Stimulated activated CD8-positive, alpha-beta memory T cell treated with anti-CD3 and anti-CD28 coated beads, Interleukin-4, amount 100 ng/mL, for 24 hours (primary cell): ENCODE measurements at regions not wholly inside any gene's neighbourhood (a gene's known extent, or its start where the extent isn't known, plus 50 kb on each side); places are given as distances from the start of the nearest gene placed in this dataset.
"Not testable (repeated sequence)": the region's sequence is repeated elsewhere in the genome, so short reads cannot be mapped to it uniquely, and the experiment has no call there.

Source experiments
- DNase-seq: peaks from one replicate; pipeline ENCODE4 v3.0.0-alpha.2; 2020; ENCODE audit warnings: low read depth

GRCh38 chr2:235105821-235106359 lies 154.1 kb downstream of the SH3BP4 start:
- DNase-seq: no peak

GRCh38 chr2:235106874-235107639 lies 155.2 kb downstream of the SH3BP4 start:
- DNase-seq: peak; percentile 4

DNA sequence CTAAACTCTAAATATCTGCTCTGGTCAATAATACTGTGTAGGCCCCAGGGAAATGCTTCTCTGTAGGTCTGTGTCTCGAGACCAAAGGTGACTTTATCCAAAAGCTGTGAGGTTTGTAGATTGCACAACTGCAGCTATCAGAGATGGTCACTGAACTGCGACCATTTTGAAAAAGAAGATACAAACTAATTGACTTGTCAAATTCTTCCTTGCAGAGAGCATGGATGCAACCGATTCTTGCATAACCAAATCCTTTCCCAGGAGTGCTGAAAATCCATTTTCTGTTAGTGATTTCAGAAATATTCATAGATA lies 155.8 kb downstream of the SH3BP4 start:
- no peak for DNase-seq

DNA sequence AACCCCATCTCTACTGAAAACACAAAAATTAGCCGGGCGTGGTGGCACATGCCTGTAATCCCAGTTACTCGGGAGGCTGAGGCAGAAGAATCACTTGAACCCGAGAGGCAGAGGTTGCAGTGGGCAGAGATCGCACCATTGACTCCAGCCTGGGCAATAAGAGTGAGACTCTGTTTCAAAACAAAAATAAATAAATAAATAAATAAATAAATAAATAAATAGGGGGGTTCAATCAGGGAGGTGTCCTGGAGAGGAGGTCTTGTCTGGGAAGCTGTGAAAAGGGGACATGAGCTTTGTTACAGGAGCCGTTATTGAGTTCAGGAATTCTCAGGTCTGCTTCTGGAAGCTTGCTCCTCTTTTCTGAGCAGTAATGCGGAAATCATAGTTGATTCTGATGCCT lies 157.7 kb downstream of the SH3BP4 start:
- not testable (repeated sequence) for DNase-seq

GRCh38 chr2:235112365-235112764 lies 160.5 kb downstream of the SH3BP4 start:
- DNase-seq: no peak

DNA sequence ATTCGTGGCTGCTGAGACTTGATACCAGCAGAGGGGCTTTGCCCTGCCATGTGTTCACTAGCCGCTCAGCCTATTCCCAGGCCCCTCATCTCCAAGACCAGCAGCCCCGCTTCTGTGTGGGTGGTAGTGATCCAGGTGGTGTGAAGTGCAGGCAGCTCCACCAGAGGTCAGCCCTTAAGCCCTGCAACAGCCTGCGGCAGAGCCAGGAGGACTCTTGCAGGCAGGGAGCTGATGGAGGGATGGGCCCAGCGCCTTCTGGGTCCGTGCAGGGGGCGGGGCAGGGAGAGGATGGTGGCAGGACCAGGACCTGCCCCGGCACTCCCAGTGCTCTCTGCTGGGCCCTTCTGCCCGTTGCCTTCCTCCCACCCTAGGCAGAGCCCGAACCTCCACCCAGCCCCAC lies 162.0 kb downstream of the SH3BP4 start:
- no peak for DNase-seq

DNA sequence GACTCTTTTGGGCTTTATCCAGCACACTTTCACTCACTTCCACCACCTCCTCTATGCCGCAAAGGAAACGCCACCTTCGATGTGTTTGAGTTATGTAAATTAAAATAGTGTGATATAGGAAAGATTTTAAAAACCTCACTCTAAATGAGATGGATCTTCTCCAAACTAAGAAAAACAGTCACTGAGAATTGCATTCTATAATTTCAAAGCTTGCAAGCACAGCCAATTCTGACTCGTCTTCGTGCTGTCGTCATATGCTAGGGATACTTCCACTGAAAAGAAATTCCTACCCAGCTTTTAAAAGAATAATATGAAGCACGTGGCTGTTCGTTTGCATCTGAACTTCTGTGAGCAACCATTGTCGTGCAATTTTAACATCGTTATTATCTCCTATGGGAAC lies 162.5 kb downstream of the SH3BP4 start:
- DNase-seq: no peak

DNA sequence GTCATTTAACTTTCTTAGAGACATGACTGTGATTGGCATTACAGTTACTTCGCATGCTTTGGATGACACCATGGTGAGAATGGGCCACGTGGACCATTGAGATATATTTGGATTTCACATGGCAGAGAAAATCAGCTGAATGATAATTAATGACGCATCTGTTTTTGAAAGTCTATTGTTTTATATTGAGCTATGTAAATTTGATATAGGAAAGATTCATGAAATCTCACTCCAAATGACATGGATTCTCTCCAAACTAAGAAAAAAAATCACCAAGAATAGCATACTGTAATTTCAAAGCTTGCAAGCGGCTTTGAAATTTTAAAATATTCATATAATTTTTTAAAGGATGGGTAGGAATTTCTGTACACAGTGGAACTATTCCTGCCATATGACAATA lies 163.7 kb downstream of the SH3BP4 start:
- no peak for DNase-seq

DNA sequence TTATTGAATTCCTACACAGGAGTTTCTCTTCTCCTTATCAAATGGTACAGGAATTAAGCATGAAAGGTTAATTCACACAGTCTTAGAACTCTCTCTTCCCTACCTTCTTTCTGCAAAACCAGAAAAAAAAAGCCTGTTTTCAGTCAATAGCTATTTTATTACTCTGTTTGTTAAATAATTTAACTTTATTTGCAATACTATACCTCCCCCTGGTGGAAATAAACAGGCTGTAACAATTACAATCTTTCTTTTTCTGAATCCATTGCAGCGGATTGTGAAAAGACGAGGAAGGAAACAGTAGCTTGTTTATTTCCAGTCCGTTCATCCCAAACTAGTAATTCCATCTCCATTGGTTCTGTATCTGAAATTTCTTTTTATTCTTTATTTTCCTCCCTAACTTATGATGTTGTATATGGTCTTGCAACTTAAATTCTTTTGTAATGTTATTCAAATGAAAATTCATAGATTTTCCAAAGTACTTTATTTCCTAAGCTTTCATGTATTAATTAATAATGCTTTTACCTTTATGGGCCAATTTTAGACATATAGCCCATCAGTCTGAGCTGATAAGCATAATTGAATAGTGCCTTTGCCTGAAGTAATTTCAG lies 165.2 kb downstream of the SH3BP4 start:
- DNase-seq: no peak

- no peak for DNase-seq
Measured at GRCh38 chr2:235126768-235127167, 175.0 kb downstream of the SH3BP4 start.

DNA sequence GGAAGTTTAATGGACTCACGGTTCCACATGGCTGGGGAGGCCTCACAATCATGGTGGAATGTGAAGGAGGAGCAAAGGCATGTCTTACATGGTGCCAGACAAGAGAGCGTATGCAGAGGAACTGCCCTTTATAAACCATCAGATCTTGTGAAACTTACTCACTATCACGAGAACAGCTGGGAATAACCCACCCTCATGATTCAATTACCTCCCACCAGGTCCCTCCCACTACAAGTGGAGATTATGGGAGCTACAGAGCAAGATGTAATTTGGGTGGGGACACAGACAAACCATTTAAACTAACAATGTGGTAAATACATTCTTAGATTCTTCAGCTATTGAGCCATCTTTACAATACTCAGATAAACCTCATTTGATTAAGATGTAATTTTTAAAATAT lies 176.1 kb downstream of the SH3BP4 start:
- no peak for DNase-seq

- DNase-seq: no peak
Measured at GRCh38 chr2:235129850-235130249, 178.0 kb downstream of the SH3BP4 start.

- no peak for DNase-seq
Measured at GRCh38 chr2:235131334-235132305, 179.8 kb downstream of the SH3BP4 start.

GRCh38 chr2:235132651-235133050 lies 180.8 kb downstream of the SH3BP4 start:
- no peak for DNase-seq

- no peak for DNase-seq
Measured at GRCh38 chr2:235133837-235134236, 182.0 kb downstream of the SH3BP4 start.

DNA sequence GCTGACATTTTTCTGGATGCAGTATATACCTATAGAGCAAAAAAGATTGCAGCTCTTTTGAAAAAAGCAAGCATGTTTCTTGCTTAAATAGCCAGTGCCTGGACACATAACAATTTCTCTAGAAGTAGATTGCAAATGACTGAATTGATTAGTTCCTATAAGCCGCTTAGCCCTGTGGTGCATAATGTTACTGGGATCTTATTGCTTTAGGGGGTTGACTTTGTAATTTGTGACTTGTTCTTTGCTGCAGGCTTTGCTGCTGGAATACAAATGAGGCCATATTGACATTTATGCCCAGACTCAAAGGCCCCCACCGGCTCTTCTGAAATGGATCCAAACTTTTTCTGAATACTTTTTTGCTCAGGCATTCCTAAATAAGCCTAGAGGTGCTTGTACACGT lies 182.6 kb downstream of the SH3BP4 start:
- DNase-seq: no peak

- DNase-seq: no peak
Measured at GRCh38 chr2:235135195-235135965, 183.6 kb downstream of the SH3BP4 start.

DNA sequence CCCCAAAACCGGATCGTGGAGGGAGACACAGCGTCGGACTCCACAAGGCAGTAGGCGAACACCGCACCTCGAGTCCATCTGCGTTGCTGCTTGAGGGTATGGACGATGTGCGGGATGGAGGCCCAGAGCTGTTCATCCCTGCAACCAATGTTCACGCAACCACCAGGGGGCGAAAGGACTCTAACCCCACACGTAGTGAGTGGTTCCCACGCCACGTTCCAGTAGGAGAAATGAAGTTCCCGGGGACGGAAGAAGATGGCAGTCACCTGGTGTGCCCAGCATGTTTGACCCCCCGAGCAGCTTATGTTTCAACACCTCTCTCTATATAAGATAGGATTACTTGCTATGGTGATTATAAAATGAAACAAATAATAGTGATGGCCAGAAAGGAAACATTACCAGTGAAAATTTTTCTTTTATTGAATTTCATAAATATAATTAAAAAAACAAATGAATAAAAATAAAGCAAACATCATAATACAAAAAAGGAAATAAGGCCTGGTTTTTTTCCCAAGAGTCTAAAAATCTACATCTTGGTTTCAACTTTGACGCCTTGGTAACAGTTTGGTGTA lies 184.3 kb downstream of the SH3BP4 start:
- peak; percentile 30 for DNase-seq

GRCh38 chr2:235138339-235138738 lies 186.5 kb downstream of the SH3BP4 start:
- DNase-seq: no peak

DNA sequence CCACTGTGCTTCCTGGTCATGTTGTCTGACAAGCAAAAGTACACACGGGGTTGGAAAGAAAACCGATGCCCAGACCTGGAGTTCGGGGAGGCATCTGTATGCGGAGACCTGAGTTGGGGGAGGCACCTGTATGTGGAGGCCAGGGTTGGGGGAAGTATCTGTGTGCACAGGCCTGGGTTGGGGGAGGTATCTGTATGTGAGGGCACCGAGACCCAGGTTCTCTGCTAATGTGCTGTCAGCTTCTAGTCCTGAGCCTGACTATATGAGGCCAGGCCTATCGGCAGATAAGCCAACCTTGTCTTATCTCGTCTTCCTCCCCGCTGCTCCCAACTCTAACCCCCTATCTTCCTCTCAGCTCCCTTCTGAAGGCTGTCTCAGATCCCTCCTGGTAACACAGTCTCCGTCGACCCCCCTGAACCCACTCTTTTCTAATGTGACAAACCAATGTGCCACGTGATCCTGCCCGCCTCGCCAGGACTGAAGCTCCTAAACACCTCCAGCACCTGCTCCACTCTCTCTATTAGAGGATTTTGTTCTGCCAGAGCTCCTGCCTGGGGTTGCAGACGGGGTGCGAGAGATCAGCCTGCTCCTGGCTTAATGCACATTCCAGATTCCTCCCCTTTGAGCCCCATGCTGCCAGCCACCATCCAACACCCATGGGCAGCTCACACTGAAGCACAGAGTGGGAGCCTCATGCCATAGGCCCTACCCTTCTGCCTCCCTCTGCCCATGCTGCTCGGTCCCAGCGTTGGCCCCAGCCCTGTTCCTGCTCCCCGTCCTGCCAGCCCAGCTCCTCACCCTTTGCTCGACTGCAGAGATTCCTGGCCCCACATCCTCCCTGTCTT lies 188.4 kb downstream of the SH3BP4 start:
- DNase-seq: no peak

DNA sequence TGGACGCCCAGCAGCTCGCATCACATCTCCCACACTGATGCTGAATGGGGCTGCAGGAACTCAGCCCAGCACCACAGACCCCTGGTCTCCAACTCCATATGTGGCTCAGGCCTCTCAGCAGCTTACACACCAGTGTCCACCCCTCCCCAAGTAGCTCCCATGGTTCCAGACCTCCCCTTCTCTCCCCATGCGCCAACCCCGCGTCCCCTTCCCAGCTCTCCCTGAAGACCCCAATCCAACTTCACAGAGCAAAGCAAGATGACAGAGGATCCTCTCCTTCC lies 188.9 kb downstream of the SH3BP4 start:
- no peak for DNase-seq
